KMS-11 (cell line): ENCODE measurements at regions not wholly inside any gene's neighbourhood (a gene's known extent, or its start where the extent isn't known, plus 50 kb on each side); places are given as distances from the start of the nearest gene placed in this dataset.

Source experiments
- H2AFZ ChIP-seq: fragments of 200-600 bp; sonication (generic); 2 replicates; pipeline ENCODE4 v1.6.1; 2016; ENCODE audit warnings: antibody characterized with exemption, mixed run types, low read depth
- H3K27ac ChIP-seq: fragments of 200-600 bp; sonication (generic); 2 replicates; pipeline ENCODE4 v1.6.1; 2016; ENCODE audit warnings: mild to moderate bottlenecking, mixed run types
- H3K27me3 ChIP-seq: fragments of 200-600 bp; sonication (generic); 2 replicates; pipeline ENCODE4 v1.6.1; 2017; ENCODE audit warnings: mild to moderate bottlenecking, low read depth, mixed run types, moderate library complexity; ENCODE audit not compliant: insufficient read depth
- H3K36me3 ChIP-seq: fragments of 200-600 bp; sonication (generic); 2 replicates; pipeline ENCODE4 v1.6.1; 2017; ENCODE audit warnings: mild to moderate bottlenecking, mixed run types; ENCODE audit not compliant: insufficient read depth
- H3K4me1 ChIP-seq: fragments of 200-600 bp; sonication (generic); 2 replicates; pipeline ENCODE4 v1.6.1; 2016; ENCODE audit warnings: mild to moderate bottlenecking, low read depth, mixed run types; ENCODE audit not compliant: poor library complexity, severe bottlenecking
- H3K4me2 ChIP-seq: fragments of 200-600 bp; sonication (generic); 2 replicates; pipeline ENCODE4 v1.7.0; 2016; ENCODE audit warnings: mild to moderate bottlenecking, mixed run types
- H3K4me3 ChIP-seq: fragments of 200-600 bp; sonication (generic); IDR thresholded peaks from 2 replicates; pipeline ENCODE4 v1.6.1; 2017; ENCODE audit warnings: low read depth, low read length, mixed read lengths; ENCODE audit not compliant: insufficient read depth
- H3K79me2 ChIP-seq: fragments of 200-600 bp; sonication (generic); 2 replicates; pipeline ENCODE4 v1.6.1; 2016; ENCODE audit warnings: low read depth, mixed run types; ENCODE audit not compliant: insufficient read depth
- H3K9ac ChIP-seq: fragments of 200-600 bp; sonication (generic); 2 replicates; pipeline ENCODE4 v1.6.1; 2016; ENCODE audit warnings: mild to moderate bottlenecking, mixed run types
- H4K20me1 ChIP-seq: fragments of 200-600 bp; sonication (generic); 2 replicates; pipeline ENCODE4 v1.6.1; 2016; ENCODE audit warnings: mild to moderate bottlenecking, mixed run types; ENCODE audit not compliant: insufficient read depth
- TF ChIP-seq, protein P1 (sequence below): fragments of 200-600 bp; sonication (generic); conservative IDR thresholded peaks from 2 replicates; pipeline ENCODE4 v1.6.1; 2017; ENCODE audit warnings: low read depth, mild to moderate bottlenecking, antibody characterized with exemption, low read length, moderate library complexity, mixed read lengths

DNA sequence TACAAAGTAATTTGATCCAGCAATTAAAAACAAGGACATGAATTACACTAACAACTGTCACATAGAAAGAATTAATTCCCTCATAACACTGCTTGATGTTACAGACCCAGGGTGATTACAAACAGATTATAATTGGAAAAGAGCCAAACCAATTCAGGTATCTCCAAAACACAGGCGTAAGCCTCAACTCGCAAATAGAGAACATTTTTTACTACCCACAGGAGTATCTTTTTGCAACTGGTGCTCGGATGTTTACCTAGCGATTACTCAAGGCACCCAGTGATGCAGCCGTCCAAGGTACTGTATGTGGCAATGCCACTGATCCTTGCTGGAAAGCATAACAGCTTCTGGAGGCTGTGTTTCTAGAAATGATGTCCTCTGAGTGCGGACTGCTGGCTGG, 386.1 kb upstream of the KIF2A start:
- no peak overlapping the region for H3K4me3 ChIP-seq
- no peaks in the 10 kb centered on the region for H3K36me3 ChIP-seq
- no peak overlapping the region for H3K9ac ChIP-seq
- H3K4me1 ChIP-seq = no peaks in the 10 kb centered on the region
- no peaks in the 10 kb centered on the region for H3K79me2 ChIP-seq
- no peaks in the 10 kb centered on the region for H4K20me1 ChIP-seq
- no peaks in the 10 kb centered on the region for H3K27me3 ChIP-seq
- H2AFZ ChIP-seq = no peak overlapping the region
- H3K27ac ChIP-seq = no peak overlapping the region
- TF ChIP-seq, protein P1, sequence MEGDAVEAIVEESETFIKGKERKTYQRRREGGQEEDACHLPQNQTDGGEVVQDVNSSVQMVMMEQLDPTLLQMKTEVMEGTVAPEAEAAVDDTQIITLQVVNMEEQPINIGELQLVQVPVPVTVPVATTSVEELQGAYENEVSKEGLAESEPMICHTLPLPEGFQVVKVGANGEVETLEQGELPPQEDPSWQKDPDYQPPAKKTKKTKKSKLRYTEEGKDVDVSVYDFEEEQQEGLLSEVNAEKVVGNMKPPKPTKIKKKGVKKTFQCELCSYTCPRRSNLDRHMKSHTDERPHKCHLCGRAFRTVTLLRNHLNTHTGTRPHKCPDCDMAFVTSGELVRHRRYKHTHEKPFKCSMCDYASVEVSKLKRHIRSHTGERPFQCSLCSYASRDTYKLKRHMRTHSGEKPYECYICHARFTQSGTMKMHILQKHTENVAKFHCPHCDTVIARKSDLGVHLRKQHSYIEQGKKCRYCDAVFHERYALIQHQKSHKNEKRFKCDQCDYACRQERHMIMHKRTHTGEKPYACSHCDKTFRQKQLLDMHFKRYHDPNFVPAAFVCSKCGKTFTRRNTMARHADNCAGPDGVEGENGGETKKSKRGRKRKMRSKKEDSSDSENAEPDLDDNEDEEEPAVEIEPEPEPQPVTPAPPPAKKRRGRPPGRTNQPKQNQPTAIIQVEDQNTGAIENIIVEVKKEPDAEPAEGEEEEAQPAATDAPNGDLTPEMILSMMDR = no peak
- no peak overlapping the region for H3K4me2 ChIP-seq

DNA sequence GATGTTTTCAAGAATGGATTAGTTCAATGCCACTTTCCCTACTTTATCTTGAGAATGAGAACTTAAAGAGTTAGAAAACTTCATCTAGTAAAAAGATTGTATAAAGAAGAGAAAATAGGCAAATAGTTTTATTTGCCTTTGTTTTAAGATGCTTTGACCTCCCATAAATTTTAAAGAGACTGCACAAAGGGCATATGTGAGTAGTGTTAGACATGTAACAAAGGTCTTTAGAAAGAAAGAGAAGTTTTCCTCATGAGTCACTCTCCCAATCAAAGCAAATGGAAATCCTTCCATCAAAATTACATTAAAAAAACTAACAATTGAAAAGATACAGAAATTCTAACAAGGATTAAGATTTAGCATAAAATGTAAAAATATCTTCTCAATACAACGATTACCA, 381.8 kb upstream of the KIF2A start:
- TF ChIP-seq, protein P1 = no peak
- Histone ChIP-seq H3K27ac (no peak overlapping the region), H3K36me3 (no peaks in the 10 kb centered on the region)

DNA sequence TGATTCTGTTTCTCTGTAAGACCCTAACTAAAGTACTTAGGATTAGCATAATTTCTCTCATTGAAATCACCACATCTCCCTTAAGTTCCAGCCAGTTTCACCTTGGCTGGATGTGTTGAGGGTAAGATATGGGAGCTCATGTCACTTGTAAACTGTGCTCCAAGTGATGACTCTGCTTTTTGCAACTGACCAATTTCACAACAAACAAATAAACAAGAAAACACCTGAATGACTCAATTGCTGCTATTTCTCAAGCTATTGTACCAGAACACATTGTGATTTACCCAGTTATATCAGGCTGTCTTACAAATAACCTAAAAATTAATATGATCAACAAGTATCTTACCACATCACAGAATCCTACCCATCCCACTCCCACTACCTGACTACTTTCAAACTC, 379.1 kb upstream of the KIF2A start:
- Histone ChIP-seq H3K27me3 (no peaks in the 10 kb centered on the region), H3K9ac (no peak overlapping the region), H3K36me3 (no peaks in the 10 kb centered on the region), H4K20me1 (no peaks in the 10 kb centered on the region), H3K4me2 (no peak overlapping the region), H2AFZ (no peak overlapping the region), H3K27ac (no peak overlapping the region), H3K4me3 (no peak overlapping the region), H3K79me2 (no peaks in the 10 kb centered on the region), H3K4me1 (no peaks in the 10 kb centered on the region)
- TF ChIP-seq, protein P1 = no peak

More for the DNA sequence above, 381.8 kb upstream of the KIF2A start:
- no peaks in the 10 kb centered on the region for H3K4me1 ChIP-seq
- H3K79me2 ChIP-seq = no peaks in the 10 kb centered on the region
- H3K4me3 ChIP-seq = no peak overlapping the region
- H3K27me3 ChIP-seq = no peaks in the 10 kb centered on the region
- no peak overlapping the region for H3K9ac ChIP-seq
- no peak overlapping the region for H3K4me2 ChIP-seq
- no peaks in the 10 kb centered on the region for H4K20me1 ChIP-seq
- no peak overlapping the region for H2AFZ ChIP-seq

DNA sequence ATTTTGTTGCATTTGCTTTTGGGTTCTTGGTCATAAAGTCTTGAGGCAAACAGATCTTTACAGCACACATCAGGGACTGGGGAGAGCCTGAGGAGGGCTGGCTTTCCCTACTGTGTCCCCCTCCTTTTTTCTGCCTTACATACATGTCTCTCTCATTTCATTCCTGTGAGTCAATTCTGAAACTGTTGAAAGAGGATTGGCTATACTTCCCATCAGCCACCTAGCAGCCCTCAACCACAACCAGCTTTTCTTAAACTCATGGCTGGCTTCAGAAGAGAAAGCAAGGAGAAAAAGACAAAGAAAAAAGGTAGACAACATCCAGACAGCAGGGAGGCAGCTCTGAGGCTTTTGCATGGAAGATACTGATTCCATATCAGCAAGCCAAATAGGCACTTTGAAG, 374.8 kb upstream of the KIF2A start:
- H3K4me2 ChIP-seq = no peak overlapping the region
- H3K4me1 ChIP-seq = peaks cover 7% of the 10 kb centered on the region
- H4K20me1 ChIP-seq = no peaks in the 10 kb centered on the region
- TF ChIP-seq, protein P1 = no peak
- H3K36me3 ChIP-seq = no peaks in the 10 kb centered on the region
- H3K27ac ChIP-seq = no peak overlapping the region
- H3K27me3 ChIP-seq = no peaks in the 10 kb centered on the region
- H3K9ac ChIP-seq = no peak overlapping the region
- no peaks in the 10 kb centered on the region for H3K79me2 ChIP-seq
- H3K4me3 ChIP-seq = no peak overlapping the region
- H2AFZ ChIP-seq = no peak overlapping the region
